GM19395 (cell line): ENCODE measurements at regions not wholly inside any gene's neighbourhood (a gene's known extent, or its start where the extent isn't known, plus 50 kb on each side); places are given as distances from the start of the nearest gene placed in this dataset.
"Not testable (repeated sequence)": the region's sequence is repeated elsewhere in the genome, so short reads cannot be mapped to it uniquely, and the experiment has no call there.

Source experiments
- ATAC-seq: cut with Tn5 transposase; IDR thresholded peaks from one replicate; pipeline ENCODE4 v1.9.1; 2021; ENCODE audit warnings: mild to moderate bottlenecking, moderate library complexity; ENCODE audit not compliant: unreplicated experiment

DNA sequence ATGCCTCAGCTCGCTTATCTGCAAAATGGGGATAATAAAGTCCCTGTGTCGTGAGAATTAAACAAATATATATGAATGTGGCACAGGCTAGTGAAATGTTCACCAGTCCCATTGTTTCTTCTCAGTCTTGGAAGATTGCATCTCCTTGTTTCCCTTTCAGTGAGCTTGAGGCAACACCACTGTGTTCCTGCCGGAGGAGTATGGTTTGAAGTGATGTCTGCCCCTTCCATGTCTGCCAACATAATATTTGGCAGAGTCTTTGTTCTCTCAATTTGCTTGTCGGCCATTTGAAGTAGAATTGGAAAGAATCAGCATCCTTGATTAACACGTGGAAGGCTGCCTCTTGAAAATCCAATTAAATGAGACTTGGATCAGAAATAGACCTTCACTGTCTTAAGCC, 1088.5 kb upstream of the INTU start:
- no peak for ATAC-seq

DNA sequence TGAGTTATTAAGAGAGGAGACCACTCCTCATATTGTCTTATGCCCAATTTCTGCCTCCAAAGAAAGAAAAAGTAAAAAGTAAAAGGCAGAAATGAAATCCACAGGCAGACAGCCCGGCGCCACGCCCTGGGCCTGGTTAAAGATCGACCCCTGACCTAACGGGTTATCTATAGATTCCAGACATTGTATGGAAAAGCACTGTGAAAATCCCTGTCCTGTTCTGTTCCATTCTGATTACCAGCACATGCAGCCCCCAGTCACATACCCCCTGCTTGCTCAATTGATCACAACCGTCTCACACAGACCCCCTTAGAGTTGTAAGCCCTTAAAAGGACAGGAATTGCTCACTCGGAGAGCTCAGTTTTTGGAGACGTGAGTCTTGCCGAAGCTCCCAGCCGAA, 1086.6 kb upstream of the INTU start:
- ATAC-seq, result not testable (repeated sequence)

GRCh38 chr4:126547352-126547751, 1085.4 kb upstream of the INTU start:
- no peak for ATAC-seq

DNA sequence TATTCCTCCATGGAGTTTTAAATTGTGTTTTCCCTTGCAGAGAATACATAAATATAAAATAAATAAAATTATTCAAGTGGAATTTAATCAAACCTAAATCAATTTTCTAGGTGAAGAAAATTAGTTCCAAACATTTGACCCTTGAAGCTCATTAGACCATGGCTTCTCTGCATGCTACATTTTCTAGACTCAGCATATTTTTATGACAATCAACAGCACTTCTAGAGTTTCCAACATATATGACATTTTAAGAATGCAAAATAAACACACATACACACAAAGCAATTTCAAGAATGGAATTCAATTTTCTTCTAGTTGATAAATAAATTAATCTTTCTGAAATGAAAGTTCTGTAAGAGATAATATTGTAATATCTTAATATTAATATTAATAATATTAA, 1083.9 kb upstream of the INTU start:
- ATAC-seq, result no peak

DNA sequence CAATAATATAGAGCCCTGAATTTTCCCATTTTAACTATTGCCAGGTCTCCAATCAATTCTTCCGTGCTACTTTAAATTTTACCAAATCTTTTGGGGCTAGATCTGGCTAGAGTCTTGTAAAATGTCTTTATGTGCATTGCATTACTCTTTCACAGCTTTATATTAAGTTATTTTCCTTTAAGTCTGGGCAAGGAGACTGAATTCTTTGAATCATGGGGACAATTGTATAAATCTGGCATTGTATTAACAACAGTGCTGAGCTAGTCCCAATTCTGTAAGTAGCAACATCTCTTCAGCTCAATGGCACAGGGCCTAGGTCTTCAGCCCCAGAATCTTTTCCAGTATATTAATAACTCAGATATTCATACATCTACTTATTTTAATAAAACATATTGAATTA, 1080.4 kb upstream of the INTU start:
- ATAC-seq, result no peak

DNA sequence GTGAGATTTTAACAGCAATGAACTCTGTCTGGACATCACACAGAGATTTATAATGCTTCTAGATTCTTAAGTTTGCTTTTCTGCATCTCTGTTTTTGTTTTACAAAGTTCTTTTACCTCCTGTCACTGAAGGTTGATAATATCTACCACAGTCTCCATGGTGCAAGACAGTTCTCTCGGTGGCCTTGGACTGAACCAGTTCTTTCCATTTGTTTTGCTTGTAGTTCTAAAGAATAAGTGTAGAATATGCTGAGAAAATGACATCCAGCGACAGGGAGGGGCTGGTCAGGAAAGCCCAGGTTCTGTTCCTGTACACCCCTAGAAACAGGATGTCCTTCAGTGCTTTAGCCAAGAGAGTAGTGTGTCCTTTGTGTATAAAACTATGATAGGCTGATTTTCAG, 1079.5 kb upstream of the INTU start:
- no peak for ATAC-seq

DNA sequence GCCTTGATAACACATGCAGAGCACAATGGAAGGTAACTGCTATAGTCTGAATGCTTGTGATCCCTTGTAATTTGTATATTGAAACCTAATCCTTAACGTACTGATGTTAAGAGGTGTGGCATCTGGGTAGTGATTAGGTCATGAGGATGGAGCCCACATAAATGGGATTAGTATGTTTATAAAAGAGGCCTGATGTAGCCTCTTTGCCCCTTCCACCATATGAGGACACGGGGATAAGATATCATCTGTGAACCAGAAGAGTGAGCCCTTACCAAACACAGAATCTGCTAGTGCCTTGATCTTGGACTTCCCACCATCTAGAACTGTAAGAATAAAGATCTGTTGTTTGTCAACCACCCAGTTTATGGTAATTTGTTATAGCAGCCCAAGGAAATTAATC, 1074.2 kb upstream of the INTU start:
- ATAC-seq, result no peak

GRCh38 chr4:126559961-126560360, 1072.8 kb upstream of the INTU start:
- ATAC-seq, result no peak

- no peak for ATAC-seq
Observed at GRCh38 chr4:126560794-126561193, 1072.0 kb upstream of the INTU start.

- no peak for ATAC-seq
Observed at GRCh38 chr4:126563389-126563788, 1069.4 kb upstream of the INTU start.

GRCh38 chr4:126564283-126564854, 1068.4 kb upstream of the INTU start:
- no peak for ATAC-seq

DNA sequence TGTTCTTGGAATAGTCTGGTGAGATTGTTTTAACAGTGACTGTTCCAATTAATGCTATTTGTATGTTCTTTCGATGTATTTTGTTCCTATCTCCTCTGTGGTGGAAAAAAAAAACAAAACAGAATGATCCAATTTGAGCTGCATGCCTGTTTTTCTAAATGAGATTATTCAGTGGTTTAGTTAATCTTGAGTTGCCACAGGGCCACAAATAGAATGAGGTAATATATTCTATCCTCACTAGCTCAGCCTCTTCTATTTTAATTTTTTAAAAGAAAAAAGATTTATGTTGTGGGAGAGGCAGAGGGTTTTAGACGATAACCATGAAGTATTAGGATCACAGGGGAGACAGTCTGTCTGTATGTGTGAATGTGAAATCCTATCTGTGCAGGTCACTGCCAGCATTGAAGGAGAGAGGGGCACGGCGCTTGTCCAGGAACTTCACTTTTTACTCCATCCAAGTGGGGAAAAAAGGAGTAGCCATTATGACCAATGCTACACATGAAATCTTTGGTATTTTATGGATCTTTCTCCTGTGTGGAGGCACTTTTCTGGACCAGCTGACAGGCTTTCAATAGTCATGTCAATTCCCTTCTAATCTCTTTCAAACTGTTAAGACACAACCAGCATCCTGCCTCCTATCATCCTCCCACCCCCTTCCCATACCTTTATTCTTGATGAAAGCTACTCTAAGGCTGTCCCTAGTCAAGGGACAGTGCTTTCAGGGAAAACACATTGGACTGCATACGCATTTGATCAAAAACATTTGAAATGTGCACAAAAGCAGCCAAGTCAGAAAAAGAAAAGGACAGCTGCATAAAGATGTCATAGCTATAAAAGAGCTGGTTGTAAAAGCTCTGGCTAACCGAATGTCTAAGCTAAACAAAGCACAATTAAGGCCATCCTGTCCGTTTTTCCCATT, 1063.8 kb upstream of the INTU start:
- ATAC-seq, result no peak

GRCh38 chr4:126572264-126572663, 1060.5 kb upstream of the INTU start:
- ATAC-seq, result no peak

GRCh38 chr4:126582737-126583136, 1050.0 kb upstream of the INTU start:
- no peak for ATAC-seq

DNA sequence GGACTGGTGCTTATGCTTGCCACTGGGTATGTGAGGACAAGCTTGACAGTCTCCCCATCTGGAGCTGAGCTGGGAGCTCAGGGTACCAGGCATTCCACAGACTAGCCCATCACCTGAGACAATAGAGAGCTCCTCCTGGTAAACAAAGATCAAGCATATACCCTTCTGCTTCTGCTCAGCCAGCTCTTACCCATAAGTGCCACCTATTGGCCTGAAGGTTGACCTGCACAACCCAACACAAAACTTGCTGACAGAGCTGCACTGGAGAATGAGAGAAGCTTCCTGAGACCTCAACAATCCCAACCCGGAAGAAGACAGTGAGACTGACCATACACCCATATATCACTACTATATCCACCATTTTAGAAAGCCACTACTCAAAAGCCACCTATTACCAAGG, 1049.2 kb upstream of the INTU start:
- ATAC-seq, result no peak

- no peak for ATAC-seq
Observed at GRCh38 chr4:126591583-126591982, 1041.2 kb upstream of the INTU start.

- no peak for ATAC-seq
Observed at GRCh38 chr4:126592088-126592487, 1040.7 kb upstream of the INTU start.

DNA sequence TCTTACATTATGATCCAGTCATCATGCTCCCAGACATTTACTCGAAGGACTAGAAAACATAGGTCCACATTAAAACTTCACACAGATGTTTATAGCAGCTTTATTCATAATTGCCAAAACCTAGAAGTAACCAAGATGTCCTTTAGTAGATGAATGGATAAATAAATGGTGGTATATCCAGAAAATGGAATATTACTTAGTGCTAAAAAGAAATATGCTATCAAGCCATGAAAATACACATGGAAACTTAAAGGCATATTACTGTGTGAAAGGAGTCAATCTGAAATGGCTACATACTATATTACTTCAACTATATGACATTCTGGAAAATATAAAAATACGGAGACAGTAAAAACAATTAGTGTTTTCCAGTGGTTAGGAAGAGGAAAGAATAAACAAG, 1039.1 kb upstream of the INTU start:
- ATAC-seq, result no peak

- ATAC-seq, result no peak
Observed at GRCh38 chr4:126595643-126596042, 1037.1 kb upstream of the INTU start.

DNA sequence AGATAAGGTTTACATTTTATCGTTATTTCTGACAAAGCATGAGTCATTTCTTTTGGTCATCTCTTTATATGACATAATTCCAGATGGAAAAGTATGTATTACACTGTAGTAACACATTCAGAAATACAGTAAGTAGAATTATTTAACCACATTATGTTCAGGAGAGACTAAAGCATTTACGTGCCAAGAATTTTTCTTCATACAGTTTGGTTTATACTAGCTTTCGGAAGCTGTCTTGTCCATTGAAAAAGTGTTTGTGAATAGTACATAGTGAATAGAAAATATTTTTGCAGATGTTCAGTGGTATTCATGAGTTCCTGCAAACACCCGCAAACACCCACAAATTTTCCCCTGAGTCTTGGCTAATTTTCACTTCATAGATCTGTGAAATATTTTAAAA, 1033.0 kb upstream of the INTU start:
- no peak for ATAC-seq

DNA sequence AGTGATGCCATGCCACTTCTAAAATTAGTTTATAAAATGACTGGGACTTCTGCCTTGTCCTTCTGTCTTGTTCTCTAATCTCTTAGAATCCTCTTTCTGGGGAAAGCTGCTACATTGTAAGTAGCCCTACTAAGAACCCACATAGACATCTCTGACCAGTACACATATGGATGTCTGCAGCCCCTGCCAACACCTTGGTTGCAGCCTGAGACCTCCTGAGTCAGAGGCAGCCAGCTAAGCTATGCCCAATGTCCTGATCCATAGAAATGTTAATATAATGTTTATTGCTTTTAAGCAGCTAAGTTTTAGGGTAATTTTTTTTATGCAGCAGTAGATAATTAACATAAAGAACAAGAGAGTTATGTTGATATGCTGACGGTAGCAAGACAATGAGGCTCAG, 1029.5 kb upstream of the INTU start:
- no peak for ATAC-seq

GRCh38 chr4:126603825-126604224, 1028.9 kb upstream of the INTU start:
- ATAC-seq, result no peak
